ENCODE measurements at regions not wholly inside any gene's neighbourhood (a gene's known extent, or its start where the extent isn't known, plus 50 kb on each side); places are given as distances from the start of the nearest gene placed in this dataset.

DNA sequence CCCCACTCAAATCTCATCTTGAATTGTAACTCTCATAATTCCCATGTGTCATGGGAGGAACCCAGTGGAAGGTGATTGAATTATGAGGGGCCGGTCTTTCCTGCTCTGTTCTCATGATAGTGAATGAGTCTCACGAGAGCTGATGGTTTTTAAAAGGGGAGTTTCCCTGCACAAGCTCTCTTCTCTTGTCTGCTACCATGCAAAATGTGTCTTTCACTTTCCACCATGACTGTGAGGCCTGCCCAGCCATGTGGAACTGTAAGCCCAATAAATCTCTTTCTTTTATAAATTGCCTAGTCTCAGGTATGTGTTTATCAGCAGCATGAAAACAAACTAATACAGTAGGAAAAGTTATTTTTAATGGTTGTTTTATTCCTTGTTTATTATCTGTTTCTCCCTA lies 146.0 kb downstream of the FSCB start:
- TF ChIP-seq, protein P1, sequence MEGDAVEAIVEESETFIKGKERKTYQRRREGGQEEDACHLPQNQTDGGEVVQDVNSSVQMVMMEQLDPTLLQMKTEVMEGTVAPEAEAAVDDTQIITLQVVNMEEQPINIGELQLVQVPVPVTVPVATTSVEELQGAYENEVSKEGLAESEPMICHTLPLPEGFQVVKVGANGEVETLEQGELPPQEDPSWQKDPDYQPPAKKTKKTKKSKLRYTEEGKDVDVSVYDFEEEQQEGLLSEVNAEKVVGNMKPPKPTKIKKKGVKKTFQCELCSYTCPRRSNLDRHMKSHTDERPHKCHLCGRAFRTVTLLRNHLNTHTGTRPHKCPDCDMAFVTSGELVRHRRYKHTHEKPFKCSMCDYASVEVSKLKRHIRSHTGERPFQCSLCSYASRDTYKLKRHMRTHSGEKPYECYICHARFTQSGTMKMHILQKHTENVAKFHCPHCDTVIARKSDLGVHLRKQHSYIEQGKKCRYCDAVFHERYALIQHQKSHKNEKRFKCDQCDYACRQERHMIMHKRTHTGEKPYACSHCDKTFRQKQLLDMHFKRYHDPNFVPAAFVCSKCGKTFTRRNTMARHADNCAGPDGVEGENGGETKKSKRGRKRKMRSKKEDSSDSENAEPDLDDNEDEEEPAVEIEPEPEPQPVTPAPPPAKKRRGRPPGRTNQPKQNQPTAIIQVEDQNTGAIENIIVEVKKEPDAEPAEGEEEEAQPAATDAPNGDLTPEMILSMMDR (IDR thresholded peaks at IDR 0.05), result no peak
- TF ChIP-seq POLR2AphosphoS5 (IDR thresholded peaks at IDR 0.05; ENCODE audit: insufficient read depth in 1 of 2, low read depth in 1 of 2), result no peak
- no peak for TF ChIP-seq POLR2A (IDR thresholded peaks at IDR 0.05)
